Skeletal muscle tissue (tissue), 3 donors: ENCODE measurements at regions not wholly inside any gene's neighbourhood (a gene's known extent, or its start where the extent isn't known, plus 50 kb on each side); places are given as distances from the start of the nearest gene placed in this dataset.

ENCODE experiments used
- H3K27ac ChIP-seq: one replicate; pipeline ENCODE4 v1.7.0; 2013; ENCODE audit warnings: mild to moderate bottlenecking, low read depth, low read length, inconsistent platforms
- H3K27me3 ChIP-seq, 3 donors: one replicate each; pipeline ENCODE4 v1.7.0; 2013; ENCODE audit warnings: low read length in 3 of 3; ENCODE audit not compliant: control insufficient read depth in 3 of 3, insufficient read depth in 3 of 3
- H3K36me3 ChIP-seq, 3 donors: one replicate each; pipeline ENCODE4 v1.7.0; 2013; ENCODE audit warnings: low read length in 3 of 3; ENCODE audit not compliant: control insufficient read depth in 3 of 3, insufficient read depth in 3 of 3
- H3K4me1 ChIP-seq, 3 donors: one replicate each; pipeline ENCODE4 v1.7.0; 2013; ENCODE audit warnings: low read length in 3 of 3, mild to moderate bottlenecking in 3 of 3; ENCODE audit not compliant: control insufficient read depth in 3 of 3, insufficient read depth in 3 of 3
- H3K4me3 ChIP-seq, 3 donors: one replicate each; pipeline ENCODE4 v1.7.0; 2013; ENCODE audit warnings: low read length in 3 of 3
- H3K9ac ChIP-seq, 3 donors: one replicate each; pipeline ENCODE4 v1.7.0; 2013; ENCODE audit warnings: low read length in 3 of 3, mild to moderate bottlenecking in 3 of 3, moderate library complexity in 2 of 3, low read depth in 1 of 3
- H3K9me3 ChIP-seq, 3 donors: one replicate each; pipeline ENCODE4 v1.7.0; 2013; ENCODE audit warnings: low read length in 3 of 3; ENCODE audit not compliant: control insufficient read depth in 3 of 3
- donor health status: Osteomylitis.

DNA sequence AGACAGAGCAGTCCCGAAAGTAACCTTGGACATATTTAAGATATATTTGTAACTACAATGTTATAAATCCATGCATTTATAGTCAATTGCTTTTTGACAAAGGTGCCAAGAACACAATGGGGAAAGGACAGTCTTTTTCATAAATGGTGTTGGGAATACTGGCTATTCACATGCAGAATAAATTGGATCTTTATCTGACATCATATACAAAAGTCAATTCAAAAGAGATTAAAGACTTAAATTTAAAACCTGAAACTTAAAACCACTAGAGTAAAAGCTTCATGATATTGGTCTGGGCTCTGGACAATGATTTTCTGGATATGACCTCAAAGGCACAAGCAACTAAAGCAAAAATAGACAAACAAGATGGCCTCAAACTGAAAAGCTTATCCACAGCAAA is 950.7 kb upstream of the TYRP1 start:
- Histone ChIP-seq H3K36me3 (no peaks in the 10 kb centered on the region), H3K9ac (no peak overlapping the region), H3K27ac (no peak overlapping the region), H3K4me1 (no peaks in the 10 kb centered on the region), H3K27me3 (no peaks in the 10 kb centered on the region), H3K9me3 (no peaks in the 10 kb centered on the region), H3K4me3 (no peak overlapping the region)

GRCh38 chr9:11743356-11743755 is 949.8 kb upstream of the TYRP1 start:
- Histone ChIP-seq H3K4me1 (no peaks in the 10 kb centered on the region), H3K27me3 (no peaks in the 10 kb centered on the region), H3K27ac (no peak overlapping the region), H3K36me3 (no peaks in the 10 kb centered on the region), H3K9me3 (no peaks in the 10 kb centered on the region), H3K4me3 (no peak overlapping the region), H3K9ac (no peak overlapping the region)

GRCh38 chr9:11749396-11749795 is 943.8 kb upstream of the TYRP1 start:
- Histone ChIP-seq H3K9ac (no peak overlapping the region), H3K4me3 (no peak overlapping the region), H3K9me3 (no peaks in the 10 kb centered on the region), H3K27ac (no peak overlapping the region), H3K36me3 (no peaks in the 10 kb centered on the region), H3K27me3 (no peaks in the 10 kb centered on the region), H3K4me1 (no peaks in the 10 kb centered on the region)

DNA sequence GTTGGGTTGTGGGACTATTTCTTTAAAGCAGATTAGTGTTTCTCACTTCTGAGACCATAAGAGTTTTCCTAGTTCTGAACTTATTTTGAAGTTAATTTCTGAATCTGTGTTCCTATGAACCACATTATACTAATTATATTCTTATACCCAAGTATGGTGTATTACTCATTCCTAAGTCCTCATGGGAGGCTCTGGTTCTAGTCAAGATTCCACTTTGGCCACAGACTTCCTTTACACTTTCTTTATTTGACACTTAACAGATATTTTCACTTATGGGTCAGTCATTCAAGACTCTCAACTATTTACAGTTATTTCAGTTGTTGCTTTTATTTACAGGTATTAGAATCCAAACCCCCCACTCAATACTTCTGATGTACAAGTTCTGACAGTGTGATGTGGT is 937.2 kb upstream of the TYRP1 start:
- no peak overlapping the region for H3K27ac ChIP-seq
- no peaks in the 10 kb centered on the region for H3K27me3 ChIP-seq
- no peak overlapping the region for H3K9ac ChIP-seq
- no peaks in the 10 kb centered on the region for H3K9me3 ChIP-seq
- no peaks in the 10 kb centered on the region for H3K4me1 ChIP-seq
- no peak overlapping the region for H3K4me3 ChIP-seq
- H3K36me3 ChIP-seq = no peaks in the 10 kb centered on the region

- Histone ChIP-seq H3K9me3 (no peaks in the 10 kb centered on the region), H3K4me1 (no peaks in the 10 kb centered on the region), H3K36me3 (no peaks in the 10 kb centered on the region), H3K9ac (no peak overlapping the region), H3K4me3 (no peak overlapping the region), H3K27ac (no peak overlapping the region), H3K27me3 (no peaks in the 10 kb centered on the region)
These were observed 935.8 kb upstream of the TYRP1 start for GRCh38 chr9:11757408-11757807.

- H3K4me3 ChIP-seq = no peak overlapping the region
These were observed 935.2 kb upstream of the TYRP1 start for GRCh38 chr9:11758016-11758415.

GRCh38 chr9:11779971-11780370 is 913.2 kb upstream of the TYRP1 start:
- H3K27me3 ChIP-seq = no peaks in the 10 kb centered on the region
- no peak overlapping the region for H3K9ac ChIP-seq
- no peaks in the 10 kb centered on the region for H3K9me3 ChIP-seq
- H3K36me3 ChIP-seq = no peaks in the 10 kb centered on the region
- no peaks in the 10 kb centered on the region for H3K4me1 ChIP-seq
- H3K27ac ChIP-seq = no peak overlapping the region
- no peak overlapping the region for H3K4me3 ChIP-seq

More at GRCh38 chr9:11758016-11758415, 935.2 kb upstream of the TYRP1 start:
- Histone ChIP-seq H3K9ac (no peak overlapping the region), H3K4me1 (no peaks in the 10 kb centered on the region), H3K27ac (no peak overlapping the region), H3K36me3 (no peaks in the 10 kb centered on the region), H3K9me3 (no peaks in the 10 kb centered on the region), H3K27me3 (no peaks in the 10 kb centered on the region)

GRCh38 chr9:11792870-11793269 is 900.3 kb upstream of the TYRP1 start:
- H3K4me3 ChIP-seq = no peak overlapping the region
- H3K9ac ChIP-seq = no peak overlapping the region

DNA sequence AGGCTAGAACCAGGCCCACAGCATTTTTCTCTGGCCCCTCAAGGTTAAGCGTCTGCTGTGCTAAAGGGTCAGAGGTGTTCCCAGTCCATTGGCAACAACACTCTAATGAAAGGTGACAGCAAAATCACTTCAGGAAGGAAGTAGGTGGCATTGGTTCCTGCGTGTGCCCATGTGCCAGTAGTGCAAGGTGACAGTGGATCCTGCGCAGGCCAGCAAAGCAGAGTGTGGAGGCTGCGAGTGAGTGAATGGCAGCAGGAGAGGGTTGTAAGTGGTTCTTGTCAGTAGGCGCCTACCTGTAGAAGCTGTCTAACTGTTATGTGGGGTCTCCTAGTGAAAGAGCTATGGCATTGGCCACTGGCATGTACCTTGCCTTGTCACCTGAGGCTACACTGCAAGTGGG is 898.2 kb upstream of the TYRP1 start:
- Histone ChIP-seq H3K4me1 (no peaks in the 10 kb centered on the region), H3K36me3 (no peaks in the 10 kb centered on the region), H3K27me3 (no peaks in the 10 kb centered on the region)

More at GRCh38 chr9:11792870-11793269, 900.3 kb upstream of the TYRP1 start:
- Histone ChIP-seq H3K27me3 (no peaks in the 10 kb centered on the region), H3K36me3 (no peaks in the 10 kb centered on the region), H3K27ac (no peak overlapping the region), H3K9me3 (no peaks in the 10 kb centered on the region), H3K4me1 (no peaks in the 10 kb centered on the region)

DNA sequence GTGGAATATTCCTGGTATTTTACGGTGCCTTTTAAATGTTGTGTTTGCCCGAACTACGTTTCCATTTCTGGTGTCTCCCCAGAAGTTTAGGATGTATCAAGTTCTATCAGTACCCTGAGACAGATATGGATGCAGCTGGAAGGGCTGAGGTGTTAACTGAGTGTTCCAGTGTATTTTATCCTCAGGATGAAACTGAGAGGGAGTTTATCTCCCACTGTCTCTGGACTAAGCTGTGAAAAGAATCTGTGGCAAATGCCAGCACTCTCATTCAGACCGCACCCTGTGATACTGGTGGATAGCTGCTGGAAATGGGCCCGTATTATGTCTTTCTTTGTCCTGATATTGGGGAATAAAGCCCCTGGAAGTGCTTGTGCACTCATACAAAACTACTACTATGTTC is 887.2 kb upstream of the TYRP1 start:
- Histone ChIP-seq H3K27me3 (no peaks in the 10 kb centered on the region), H3K4me3 (no peak overlapping the region), H3K9ac (no peak overlapping the region), H3K27ac (no peak overlapping the region), H3K36me3 (no peaks in the 10 kb centered on the region), H3K9me3 (no peaks in the 10 kb centered on the region), H3K4me1 (no peaks in the 10 kb centered on the region)

More for the DNA sequence above, 898.2 kb upstream of the TYRP1 start:
- Histone ChIP-seq H3K4me3 (no peak overlapping the region), H3K27ac (no peak overlapping the region), H3K9ac (no peak overlapping the region), H3K9me3 (no peaks in the 10 kb centered on the region)
